ENCODE measurements at regions not wholly inside any gene's neighbourhood (a gene's known extent, or its start where the extent isn't known, plus 50 kb on each side); places are given as distances from the start of the nearest gene placed in this dataset.

- intact Hi-C loops (cut with DNase I): no loop called here
- no peak for DNase-seq
- Histone ChIP-seq H3K27me3 (no peaks in the 10 kb centered on the region), H3K27ac (no peak overlapping the region), H3K4me1 (replicated peaks in 1 of 2) (no peaks in the 10 kb centered on the region), H3K9me3 (replicated peaks in 1 of 3) (no peaks in the 10 kb centered on the region), H3K36me3 (replicated peaks in 1 of 2) (no peaks in the 10 kb centered on the region), H3K4me3 (no peak overlapping the region)
- TF ChIP-seq POLR2A (IDR thresholded peaks at IDR 0.05): no peak
- no peak for TF ChIP-seq CTCF (IDR thresholded peaks at IDR 0.05)
- 88 to 96% (median 94%) methylated on average over 1 of the region's 1 CpG for WGBS, 4 donors
These were observed 241.0 kb downstream of the HNMT start for GRCh38 chr2:138205281-138205680.

GRCh38 chr2:138207074-138207930, 243.0 kb downstream of the HNMT start:
- intact Hi-C loops (cut with DNase I): no loop called here
- no peaks in the 10 kb centered on the region for H3K4me1 ChIP-seq (replicated peaks in 1 of 2)
- TF ChIP-seq CTCF (IDR thresholded peaks at IDR 0.05): no peak
- TF ChIP-seq POLR2A (IDR thresholded peaks at IDR 0.05): no peak
- H3K36me3 ChIP-seq (replicated peaks in 1 of 2): no peaks in the 10 kb centered on the region
- 92 to 96% (median 94%) methylated on average over 3 of the region's 3 CpGs for WGBS, 4 donors
- H3K27ac ChIP-seq: no peak overlapping the region
- no peak overlapping the region for H3K4me3 ChIP-seq
- no peak for DNase-seq
- H3K9me3 ChIP-seq (replicated peaks in 1 of 3): no peaks in the 10 kb centered on the region
- H3K27me3 ChIP-seq: no peaks in the 10 kb centered on the region

- no peak overlapping the region for H3K4me3 ChIP-seq
- H3K4me1 ChIP-seq (replicated peaks in 1 of 2): no peaks in the 10 kb centered on the region
- no peaks in the 10 kb centered on the region for H3K36me3 ChIP-seq (replicated peaks in 1 of 2)
- H3K9me3 ChIP-seq (replicated peaks in 1 of 3): no peaks in the 10 kb centered on the region
- intact Hi-C loops (cut with DNase I): no loop called here
- no peak overlapping the region for H3K27ac ChIP-seq
- H3K27me3 ChIP-seq: no peaks in the 10 kb centered on the region
- 77 to 85% (median 81%) methylated on average over 3 of the region's 3 CpGs for WGBS, 4 donors
- no peak for DNase-seq
- TF ChIP-seq POLR2A (IDR thresholded peaks at IDR 0.05) (no peak), CTCF (IDR thresholded peaks at IDR 0.05) (no peak)
These were observed 244.7 kb downstream of the HNMT start for GRCh38 chr2:138209009-138209408.

- no peaks in the 10 kb centered on the region for H3K36me3 ChIP-seq (replicated peaks in 1 of 2)
- no peaks in the 10 kb centered on the region for H3K9me3 ChIP-seq (replicated peaks in 1 of 3)
- H3K4me1 ChIP-seq (replicated peaks in 1 of 2): no peaks in the 10 kb centered on the region
- DNase-seq: no peak
- WGBS, 4 donors: 73 to 90% (median 77%) methylated on average over 2 of the region's 2 CpGs
- TF ChIP-seq POLR2A (IDR thresholded peaks at IDR 0.05) (no peak), CTCF (IDR thresholded peaks at IDR 0.05) (no peak)
- no peak overlapping the region for H3K27ac ChIP-seq
- no peaks in the 10 kb centered on the region for H3K27me3 ChIP-seq
- intact Hi-C loops (cut with DNase I): no loop called here
- no peak overlapping the region for H3K4me3 ChIP-seq
These were observed 246.2 kb downstream of the HNMT start for GRCh38 chr2:138210487-138210886.

All from adrenal gland (tissue), 9 donors.